Esophagus mucosa (tissue), 1 donor: ENCODE measurements at regions not wholly inside any gene's neighbourhood (a gene's known extent, or its start where the extent isn't known, plus 50 kb on each side); places are given as distances from the start of the nearest gene placed in this dataset.
"Not testable (repeated sequence)": the region's sequence is repeated elsewhere in the genome, so short reads cannot be mapped to it uniquely, and the experiment has no call there.

Source experiments
- ATAC-seq: fragments of 200-7000 bp; cut with Tn5 transposase; one replicate; pipeline ENCODE4 v1.9.1; 2020
- donor health status: DM: yes; HTN: yes; CAD: no.

DNA sequence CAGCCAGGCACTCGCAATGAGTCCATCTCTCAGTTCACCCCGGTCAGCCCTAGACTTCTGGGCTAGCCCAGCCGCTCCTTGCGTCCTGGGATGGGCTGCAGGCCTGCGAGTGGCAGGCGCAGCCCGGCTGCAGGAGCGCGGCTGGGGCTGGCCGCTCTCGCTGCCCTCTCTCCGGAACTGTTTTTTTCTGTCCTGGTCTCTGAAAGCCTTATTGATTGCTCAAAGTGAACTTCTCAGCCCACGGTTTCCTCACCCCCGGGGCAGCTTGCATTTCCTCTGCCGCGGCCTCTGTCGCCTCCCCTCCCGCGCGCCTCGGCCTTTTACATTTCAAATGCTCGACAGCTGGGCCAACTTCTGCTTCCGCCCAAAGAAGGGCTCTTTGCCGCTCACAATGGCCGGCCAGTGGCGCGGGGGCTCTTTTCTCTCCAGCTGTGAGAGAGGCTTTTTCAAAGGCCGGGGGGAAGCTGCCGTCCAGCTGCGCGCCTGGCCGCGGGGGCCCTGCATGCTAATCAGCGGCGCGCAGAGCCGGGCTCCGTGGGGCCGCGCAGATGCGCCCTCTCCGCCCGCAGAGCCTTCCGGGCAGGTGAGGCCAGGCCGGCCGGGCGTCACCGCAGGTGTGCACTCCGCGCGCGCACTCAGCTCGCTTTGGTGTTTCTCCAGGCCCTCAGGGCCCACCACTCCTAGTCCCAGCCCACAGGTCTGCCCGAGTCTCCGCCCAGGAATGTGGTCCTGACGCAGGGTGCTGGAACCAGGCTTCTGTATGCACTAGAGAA is 513.8 kb downstream of the RNF144A start:
- peak; percentile 50 for ATAC-seq

DNA sequence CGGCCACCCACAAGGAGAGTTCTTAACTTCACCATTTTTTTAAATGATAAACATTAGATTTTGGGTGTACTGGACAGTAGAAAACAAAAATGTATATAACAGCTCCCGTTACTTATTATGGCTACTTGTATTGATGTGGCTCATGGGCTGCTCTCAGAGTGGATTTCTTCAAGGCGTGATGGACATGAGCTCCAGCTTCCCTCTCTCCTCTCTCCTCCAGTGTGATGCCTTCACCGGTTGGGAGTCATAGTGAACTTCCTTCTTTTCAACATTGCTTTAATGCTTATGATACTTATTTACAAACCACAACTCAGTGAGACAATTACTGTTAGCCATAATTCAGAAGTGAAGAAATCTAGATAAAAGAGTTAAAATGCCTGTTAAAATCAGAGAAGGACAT is 515.2 kb downstream of the RNF144A start:
- no peak for ATAC-seq

DNA sequence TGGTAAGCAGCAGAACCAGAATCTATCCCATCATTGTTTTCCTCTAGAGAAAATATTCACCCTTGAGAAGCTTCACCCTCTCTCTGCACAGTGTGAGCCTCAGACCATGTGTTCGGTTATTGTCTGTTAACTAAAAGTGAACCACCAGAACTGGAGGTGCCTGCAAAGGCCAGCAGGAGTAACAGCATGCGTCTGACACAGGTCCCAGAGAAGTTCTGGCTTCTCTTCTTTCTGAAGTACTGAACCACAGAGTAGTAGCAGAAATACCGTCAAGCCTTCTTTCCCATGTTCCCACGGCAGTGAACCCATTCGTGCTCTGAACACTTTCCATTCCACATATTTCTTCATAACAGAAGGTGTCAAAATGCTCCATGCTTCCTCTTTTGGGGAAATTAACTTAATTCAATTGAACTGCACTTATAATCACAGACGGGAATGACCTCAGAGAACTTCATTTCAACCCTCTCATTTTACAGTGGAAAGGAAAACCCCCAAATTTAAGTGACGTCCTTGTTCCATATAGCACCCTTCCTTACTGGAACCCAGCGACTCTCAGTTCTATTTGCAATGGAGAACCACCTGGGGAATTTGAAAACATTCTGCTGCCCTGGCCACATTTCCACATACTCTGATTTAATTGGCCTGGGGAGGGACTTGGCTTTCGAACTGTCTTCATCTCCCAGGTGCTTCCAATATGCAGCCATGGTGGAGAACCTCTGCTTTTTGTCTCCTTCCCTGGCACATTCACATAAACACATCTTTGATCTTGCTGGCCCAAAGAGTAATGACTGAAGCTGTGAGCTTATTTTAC is 519.1 kb downstream of the RNF144A start:
- no peak for ATAC-seq

DNA sequence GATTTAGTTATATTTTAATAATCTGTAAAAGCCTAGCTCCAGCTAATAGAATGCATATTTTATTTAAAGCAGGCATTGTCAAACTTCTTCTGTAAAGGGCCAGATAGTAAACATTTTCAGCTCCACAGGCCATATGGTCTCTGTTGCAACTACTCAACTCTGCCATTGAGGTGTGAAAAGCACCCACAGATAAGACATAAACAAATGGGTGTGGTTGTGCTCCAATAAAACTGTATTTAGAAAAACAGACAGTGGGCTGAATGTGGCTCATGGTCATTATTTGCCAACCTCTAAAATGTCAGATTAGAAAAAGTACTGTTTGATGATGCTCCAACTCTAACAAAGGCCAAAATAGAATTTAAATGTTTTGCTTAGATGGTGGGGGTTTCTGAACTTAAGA is 519.9 kb downstream of the RNF144A start:
- no peak for ATAC-seq

DNA sequence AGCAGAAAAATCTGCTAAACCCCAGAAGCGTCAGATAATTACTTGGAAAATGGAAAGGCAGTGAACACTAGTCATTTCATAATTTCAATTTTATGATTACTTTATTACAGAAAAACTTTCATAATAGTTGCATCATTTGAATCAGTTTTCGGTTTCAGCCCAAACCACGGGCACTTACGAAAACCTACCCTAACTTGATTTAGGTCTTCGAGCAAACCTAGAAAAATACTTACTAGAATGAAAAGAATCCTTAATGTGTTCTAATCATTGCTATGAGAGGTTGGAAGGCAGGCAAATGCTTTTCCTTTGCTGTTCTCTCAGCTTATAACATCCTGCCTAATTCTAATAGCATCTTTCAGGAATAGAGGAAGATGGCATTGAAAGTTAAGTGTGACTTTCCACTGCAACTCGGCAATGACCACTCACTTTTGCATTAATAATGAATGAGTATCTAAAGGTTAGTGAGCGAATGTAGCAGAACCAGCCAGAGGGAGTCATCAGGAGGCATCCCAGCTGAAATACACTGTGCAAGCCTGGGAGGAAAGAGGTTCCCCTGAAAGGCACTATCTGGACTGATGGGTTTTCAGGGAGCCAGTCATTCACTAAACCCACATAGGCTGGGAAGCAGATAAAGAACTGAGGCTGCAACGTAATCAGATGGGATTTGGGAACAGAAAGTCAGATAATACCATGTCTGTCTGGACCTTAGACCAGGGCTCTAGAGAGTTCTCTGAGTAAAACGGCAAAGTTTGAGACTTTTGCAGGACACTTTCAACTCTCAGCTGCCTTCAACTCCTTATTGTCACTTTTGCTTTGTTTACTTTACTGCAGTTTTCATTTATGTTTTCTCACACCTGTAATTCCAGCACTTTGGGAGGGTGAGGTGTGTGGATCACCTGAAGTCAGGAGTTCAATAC is 520.8 kb downstream of the RNF144A start:
- ATAC-seq: no peak

DNA sequence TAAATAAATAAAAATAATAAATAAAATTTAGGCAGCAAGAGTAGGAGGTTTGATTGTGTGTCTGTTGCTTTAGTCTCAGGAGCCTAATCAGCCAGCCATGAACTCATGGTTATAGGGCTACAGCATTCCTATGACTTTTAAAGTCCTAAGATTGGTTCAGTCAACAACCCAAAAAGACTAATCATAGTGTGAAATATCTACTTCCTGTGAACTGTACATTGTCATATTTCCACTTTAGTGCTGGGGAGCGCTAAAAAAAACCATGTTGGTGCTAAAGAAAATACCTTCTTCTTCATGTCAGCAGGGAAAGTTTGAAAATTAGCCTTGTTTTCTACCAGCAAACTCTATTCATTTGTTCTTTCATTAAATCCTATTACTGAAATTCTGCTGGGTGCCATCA is 521.6 kb downstream of the RNF144A start:
- ATAC-seq: no peak

DNA sequence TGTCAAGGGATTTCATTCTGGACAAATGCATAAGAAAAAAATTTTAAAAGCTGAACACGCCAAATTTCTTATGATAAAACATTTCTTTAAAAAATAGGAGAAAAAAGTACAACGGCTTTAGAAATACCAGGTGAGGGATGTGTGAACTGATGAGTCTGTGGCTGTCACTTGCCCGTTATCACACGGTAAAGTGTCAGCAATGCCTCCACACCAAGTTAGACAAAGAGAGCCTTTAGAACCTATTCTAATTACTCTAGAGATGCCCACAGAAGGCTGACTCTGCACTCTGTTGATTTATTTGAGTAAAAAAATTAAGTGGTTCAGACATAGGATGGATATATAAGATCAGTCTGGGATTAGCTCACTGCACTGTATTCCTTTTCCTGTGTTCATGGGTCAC is 523.8 kb downstream of the RNF144A start:
- ATAC-seq: no peak

DNA sequence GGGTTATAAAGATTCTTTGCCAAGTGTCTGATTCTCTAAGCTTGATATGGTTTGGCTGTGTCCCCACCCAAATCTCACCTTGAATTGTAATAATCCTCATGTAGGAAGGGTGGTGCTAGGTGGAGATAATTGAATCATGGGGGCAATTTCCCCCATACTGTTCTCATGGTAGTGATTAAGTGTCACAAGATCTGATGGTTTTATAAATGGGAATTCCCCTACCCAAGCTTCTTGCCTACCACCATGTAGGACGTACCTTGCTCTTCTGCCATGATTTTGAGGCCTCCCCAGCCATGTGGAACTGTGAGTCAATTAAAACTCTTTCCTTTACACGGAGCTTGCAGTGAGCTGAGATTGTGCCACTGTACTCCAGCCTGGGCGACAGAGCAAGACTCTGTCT is 524.6 kb downstream of the RNF144A start:
- not testable (repeated sequence) for ATAC-seq

DNA sequence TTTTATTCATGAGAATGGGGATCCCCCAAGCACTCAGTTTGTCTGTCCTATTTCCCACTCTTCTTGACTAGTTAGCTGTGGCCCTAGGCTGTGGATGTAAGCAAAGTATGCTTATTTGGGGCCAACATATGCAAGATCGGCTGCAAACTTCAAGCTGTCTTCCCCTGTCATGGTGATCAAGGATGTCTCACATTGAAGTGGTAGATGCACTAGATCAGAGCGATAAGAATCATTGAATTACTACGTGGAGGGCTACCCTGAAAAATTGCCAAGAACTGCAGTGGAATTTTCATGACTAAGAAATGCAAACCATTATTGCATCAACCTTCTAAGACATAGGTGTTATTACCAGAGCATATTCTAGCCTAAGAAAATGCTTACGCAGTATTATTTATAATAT is 527.4 kb downstream of the RNF144A start:
- ATAC-seq: no peak

DNA sequence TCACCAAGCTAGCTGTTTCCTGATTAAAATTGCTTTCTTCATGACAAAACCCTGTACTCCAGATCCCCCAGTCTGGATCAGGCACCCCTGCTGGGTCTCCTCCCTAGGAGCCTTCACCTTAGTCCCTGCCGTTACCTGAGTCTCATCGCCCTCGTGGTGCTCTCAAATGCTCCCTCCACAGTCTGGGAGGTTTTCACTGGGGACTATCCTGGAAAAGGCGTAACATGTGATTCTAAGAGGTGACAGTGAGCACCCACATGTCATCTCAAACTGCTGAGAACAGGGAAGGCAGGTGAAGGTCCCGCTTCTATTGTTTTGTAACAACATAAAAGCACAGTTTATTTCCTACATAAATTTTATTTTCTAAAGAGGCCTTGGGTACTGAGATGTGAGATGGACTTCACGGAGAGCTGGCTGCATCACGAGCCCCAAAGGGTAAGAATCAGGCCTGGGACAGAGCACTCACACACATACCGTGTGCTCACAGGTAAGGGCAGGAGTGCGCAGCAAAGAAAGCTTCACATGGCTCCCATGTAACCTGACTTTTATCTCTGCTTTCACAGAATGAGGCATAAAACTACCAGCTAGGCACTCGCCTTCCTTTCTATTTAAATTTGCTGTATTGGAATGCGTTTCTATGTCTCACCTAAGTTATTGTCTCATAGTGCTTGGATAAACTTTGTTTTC is 531.5 kb downstream of the RNF144A start:
- no peak for ATAC-seq

DNA sequence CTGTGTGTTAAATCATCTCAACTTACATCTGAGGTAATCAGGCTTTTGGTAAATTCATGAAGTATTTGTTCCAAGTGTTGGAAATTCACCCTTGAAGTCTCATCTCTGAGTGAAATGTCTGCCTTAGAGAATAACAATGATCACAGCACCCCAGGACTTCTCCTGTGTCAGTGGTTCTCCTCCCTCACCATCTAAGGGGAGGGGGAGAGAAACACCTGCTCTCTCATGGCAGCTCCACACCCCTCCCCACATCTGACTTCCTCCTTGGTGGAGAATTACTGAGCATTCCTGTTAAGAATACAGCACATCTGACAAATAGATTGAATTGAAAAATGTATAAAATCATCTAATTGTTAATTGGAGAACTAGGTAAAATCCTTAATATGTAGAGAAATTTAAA is 532.1 kb downstream of the RNF144A start:
- no peak for ATAC-seq

DNA sequence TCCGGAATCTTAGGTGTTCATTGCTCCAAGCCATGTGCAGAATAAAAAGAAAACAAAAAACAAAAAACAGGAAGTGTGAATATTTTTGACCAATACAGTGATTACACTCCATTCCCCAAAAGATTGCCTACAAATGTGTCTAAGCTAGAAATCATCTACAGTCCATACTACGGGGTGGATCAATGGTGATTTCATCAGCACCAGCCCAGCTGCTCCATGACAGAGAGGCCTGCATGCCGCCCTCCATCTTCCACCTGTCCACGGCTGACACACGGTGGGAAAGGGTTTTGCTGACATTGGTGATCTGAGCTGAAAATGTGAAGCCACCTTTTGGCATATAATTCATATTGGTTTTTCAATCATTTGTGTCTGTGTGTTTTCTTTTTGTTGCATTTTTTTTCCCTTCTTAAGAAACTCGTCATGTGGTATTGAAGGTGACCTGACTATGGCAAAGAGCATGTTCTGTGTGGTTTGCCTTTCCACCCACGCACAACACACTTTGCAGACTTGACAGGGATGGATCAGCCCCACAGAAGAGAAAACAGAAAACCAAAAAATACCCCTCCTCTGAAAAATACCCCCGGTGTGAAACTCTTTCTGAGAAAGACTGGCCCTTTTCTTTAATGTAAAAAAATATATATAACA is 533.1 kb downstream of the RNF144A start:
- ATAC-seq: no peak

DNA sequence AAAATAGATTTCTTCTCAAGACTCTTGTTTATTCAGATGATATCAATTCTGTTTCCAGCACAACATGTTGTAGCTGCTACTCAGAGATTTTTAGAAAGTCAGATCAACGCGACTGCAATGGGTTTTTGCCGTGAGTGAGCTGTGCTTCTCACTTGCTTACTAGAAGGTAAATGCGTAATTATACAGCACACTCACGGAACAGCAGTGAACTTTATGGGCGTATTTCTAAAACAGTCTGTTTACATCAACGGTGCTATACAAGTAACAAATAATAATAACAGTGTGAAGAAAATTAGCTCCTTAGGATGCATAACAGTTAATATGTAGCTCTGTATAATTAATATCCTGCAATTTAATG is 533.6 kb downstream of the RNF144A start:
- no peak for ATAC-seq

DNA sequence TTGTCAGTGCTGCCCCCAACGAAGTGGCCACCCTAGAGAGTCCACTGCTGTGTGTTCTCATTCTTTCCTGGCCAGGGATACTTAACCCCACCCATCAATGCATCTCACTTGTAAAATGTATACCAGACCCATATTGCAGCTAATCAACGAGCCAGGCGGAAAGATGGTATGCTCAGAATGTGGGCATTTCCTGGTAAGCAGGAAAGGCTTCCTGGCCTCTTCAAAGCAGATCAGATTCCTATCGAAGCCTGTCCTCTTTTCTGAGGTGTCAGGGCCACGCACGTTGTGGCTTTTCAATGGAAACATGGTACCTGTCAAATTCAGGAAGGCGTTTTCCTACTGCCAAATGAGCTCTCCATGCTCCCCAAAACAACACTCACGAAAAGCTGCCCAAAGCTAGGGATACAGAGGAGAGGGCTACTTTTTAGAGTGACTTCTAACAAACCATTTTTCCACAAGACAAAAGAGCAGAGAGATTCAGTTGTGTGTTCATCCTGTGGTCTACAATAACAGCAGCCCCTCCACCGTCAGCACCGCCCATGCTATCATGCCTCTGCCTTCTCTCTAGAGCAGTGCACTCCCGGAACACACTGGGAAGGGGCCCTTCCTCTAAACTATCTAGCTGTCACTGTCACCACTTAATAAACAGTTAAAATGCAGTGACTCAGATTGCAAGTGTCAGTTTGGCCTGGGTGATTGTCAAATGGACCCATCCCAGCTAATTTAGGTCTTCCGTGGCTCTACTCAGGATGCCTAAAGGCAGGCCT is 535.1 kb downstream of the RNF144A start:
- no peak for ATAC-seq

DNA sequence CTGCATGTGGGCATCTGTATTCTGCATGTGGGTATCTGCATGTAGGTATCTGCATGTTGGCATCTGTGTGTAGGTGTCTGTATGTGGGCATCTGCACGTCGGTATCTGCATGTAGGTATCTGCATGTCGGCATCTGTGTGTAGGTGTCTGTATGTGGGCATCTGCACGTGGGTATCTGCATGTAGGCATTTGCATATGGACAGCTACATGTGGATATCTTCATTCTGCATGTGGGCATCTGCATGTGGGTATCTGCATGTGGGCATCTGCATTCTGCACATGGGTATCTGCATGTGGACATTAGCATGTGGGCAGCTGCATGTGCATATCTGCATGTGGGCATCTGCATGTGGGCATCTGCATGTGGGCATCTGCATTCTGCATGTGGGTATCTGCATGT is 537.4 kb downstream of the RNF144A start:
- ATAC-seq: no peak

DNA sequence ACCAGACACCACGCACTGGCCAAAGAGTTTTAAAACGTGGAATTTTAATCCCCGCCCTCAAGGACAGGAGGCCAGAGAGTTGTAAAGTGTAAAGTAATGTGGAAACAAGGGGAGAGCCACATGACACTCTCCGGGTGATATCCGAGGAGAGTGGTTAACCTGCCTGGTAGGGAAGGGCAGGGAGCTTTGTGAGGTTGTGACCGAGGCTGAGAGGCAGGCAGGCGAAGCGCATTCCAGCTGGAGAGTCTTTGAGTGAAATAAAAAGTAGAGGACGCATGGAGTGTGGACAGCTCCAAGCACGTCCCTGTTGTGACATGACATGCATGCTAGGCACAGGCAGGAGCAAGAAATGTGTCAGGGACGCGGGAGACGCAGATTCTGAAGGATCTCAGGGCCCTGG is 539.5 kb downstream of the RNF144A start:
- no peak for ATAC-seq

DNA sequence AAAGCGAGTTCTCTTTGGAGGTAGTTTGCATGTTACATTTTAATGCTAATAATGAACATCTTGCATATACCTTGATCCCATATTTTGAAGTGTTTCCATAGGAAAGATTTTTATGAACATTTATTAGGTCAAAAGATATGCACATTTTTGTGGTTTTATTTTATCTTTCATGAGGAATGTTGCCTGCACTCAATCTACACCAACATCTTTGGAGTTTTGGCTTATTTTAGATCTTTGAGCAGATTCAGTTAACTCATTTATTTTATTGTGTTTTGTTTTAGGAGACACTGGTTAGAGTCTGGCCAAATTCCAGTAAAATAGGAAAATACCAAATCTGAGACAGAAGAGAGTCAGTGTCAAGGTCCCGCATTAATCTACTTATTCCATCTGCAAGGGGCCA is 540.9 kb downstream of the RNF144A start:
- no peak for ATAC-seq

DNA sequence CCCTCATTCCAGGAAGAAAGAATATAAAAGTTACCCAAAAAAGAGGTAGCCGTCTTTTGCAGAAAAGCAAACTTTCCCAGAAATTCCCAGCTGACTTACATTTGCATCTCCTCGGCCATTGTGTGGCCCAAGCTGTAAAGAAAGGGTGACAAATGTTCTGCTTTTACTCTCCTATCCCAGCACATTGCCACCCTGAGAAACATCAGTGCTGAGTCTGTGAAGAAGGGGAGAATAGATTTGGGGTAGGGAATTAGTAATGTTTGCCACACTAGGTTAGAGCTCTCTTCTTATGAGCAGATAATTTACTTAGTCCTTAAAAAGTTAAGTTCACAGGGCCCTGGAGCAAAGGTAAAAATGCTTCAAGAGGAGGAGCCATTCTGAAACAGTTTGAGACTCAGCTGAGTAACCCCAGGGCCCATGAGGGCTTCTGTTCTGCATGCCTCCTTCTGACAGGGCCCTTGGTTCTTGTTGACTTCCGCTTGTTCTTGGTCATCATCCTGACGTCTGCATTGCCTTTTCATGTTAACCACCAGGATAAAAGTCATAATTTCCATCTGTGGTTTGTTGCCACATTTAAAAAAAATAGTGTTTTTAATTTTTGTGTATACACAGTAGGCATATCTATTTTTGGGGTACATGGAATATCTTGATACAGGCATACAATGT is 550.7 kb downstream of the RNF144A start:
- ATAC-seq: no peak

DNA sequence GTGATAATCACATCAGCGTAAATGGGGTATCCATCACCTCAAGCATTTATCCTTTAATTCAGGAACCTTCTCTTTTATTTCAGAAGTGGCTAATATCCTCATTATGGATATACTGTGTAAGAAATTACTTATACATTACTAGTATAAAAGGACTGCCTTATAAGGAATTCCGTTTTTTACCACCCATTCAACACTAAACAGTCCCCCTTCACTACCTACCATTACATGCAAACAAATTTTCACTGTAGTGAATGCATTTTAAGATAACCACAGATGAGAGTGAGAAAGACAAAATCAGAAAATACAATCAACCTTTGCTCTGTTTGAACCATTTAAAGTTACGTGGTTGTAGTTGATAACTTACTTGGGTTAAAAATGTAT is 551.2 kb downstream of the RNF144A start:
- no peak for ATAC-seq

DNA sequence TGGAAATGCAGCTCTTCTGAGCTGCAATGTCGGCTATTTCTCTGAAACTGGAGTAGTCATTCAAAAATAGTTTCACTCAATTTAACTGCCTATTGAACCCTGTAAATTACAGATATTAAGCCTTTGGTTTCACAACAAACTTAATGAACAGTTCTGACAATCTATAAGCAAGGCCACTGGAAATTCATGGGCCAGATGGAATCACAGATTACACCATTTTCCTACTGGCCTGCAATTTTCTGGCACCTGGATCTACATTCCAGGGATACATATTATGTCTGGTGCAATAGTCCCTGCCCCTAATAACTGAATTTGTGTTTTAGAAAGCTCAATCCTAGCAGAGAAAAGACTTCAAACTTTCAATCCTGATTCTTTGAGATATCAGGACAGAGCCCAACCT is 551.7 kb downstream of the RNF144A start:
- ATAC-seq: no peak

DNA sequence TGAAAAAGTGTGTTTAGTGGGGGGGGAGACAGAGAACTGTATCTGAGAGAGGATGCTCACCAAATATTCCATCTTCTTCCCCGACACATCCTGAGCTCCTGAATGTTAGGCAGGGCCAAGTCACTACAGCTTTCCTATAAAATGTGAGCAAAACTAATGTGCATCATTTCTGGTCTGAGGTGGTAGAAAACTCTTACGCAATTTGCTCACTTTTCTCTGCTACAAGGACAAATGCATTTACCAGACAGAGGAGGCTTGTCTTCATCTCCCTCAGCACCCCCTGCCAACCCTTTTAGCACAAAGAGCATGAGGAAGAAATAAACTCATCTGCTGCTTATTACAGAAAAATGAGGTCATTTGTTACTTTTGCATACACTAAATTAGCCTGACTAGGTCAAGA is 554.0 kb downstream of the RNF144A start:
- no peak for ATAC-seq
